OCI-LY3 (cell line): ENCODE measurements at regions not wholly inside any gene's neighbourhood (a gene's known extent, or its start where the extent isn't known, plus 50 kb on each side); places are given as distances from the start of the nearest gene placed in this dataset.

Experiments
- EZH2phosphoT487 ChIP-seq: fragments of 200-600 bp; shearing (Covaris generic); IDR thresholded peaks from 2 replicates; pipeline ENCODE4 v1.6.1; 2018; ENCODE audit warnings: antibody characterized with exemption, mixed run types, low read depth
- TF ChIP-seq, protein P1 (sequence below): fragments of 200-600, 300-600 bp; sonication (generic); IDR thresholded peaks from 2 replicates; pipeline ENCODE4 v1.5.1; 2014; ENCODE audit warnings: antibody characterized with exemption, low read length, low read depth

- TF ChIP-seq, protein P1, sequence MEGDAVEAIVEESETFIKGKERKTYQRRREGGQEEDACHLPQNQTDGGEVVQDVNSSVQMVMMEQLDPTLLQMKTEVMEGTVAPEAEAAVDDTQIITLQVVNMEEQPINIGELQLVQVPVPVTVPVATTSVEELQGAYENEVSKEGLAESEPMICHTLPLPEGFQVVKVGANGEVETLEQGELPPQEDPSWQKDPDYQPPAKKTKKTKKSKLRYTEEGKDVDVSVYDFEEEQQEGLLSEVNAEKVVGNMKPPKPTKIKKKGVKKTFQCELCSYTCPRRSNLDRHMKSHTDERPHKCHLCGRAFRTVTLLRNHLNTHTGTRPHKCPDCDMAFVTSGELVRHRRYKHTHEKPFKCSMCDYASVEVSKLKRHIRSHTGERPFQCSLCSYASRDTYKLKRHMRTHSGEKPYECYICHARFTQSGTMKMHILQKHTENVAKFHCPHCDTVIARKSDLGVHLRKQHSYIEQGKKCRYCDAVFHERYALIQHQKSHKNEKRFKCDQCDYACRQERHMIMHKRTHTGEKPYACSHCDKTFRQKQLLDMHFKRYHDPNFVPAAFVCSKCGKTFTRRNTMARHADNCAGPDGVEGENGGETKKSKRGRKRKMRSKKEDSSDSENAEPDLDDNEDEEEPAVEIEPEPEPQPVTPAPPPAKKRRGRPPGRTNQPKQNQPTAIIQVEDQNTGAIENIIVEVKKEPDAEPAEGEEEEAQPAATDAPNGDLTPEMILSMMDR: no peak
- TF ChIP-seq EZH2phosphoT487: no peak
Observed at GRCh38 chr2:220748875-220749479, 823.1 kb downstream of the EPHA4 start.
